Heart left ventricle (tissue), 16 donors: ENCODE measurements at regions not wholly inside any gene's neighbourhood (a gene's known extent, or its start where the extent isn't known, plus 50 kb on each side); places are given as distances from the start of the nearest gene placed in this dataset.

Experiments
- ATAC-seq, 4 donors: fragments of 200-7000 bp; cut with Tn5 transposase; one replicate each; pipeline ENCODE4 v1.9.1; 2020 to 2022; ENCODE audit warnings: moderate library complexity in 4 of 4, mild to moderate bottlenecking in 3 of 4, moderate number of reproducible peaks in 1 of 4
- DNase-seq, 5 donors: peaks; one replicate each; pipeline ENCODE4 v3.0.0-alpha.2; 2020
- H3K27ac ChIP-seq, 12 donors: fragments of 200-600 bp; sonication (generic) in 4 of 12; one replicate each; pipeline versions ENCODE4 v1.5.0 to v1.8.0; 2016 to 2022; ENCODE audit warnings: mild to moderate bottlenecking in 2 of 12
- H3K27me3 ChIP-seq, 9 donors: fragments of 200-600 bp; sonication (generic) in 2 of 9; one replicate each; pipeline versions ENCODE4 v1.5.1 to v1.8.0; 2016 to 2022; ENCODE audit warnings: mild to moderate bottlenecking in 3 of 9
- H3K36me3 ChIP-seq, 9 donors: fragments of 200-600 bp; sonication (generic) in 2 of 9; one replicate each; pipeline versions ENCODE4 v1.5.0 to v1.8.0; 2018 to 2022; ENCODE audit warnings: mild to moderate bottlenecking in 2 of 9
- H3K4me1 ChIP-seq, 12 donors: fragments of 200-600 bp; sonication (generic) in 4 of 12; one replicate each; pipeline versions ENCODE4 v1.5.0 to v1.8.0; 2016 to 2022; ENCODE audit warnings: mild to moderate bottlenecking in 3 of 12
- H3K4me3 ChIP-seq, 12 donors: fragments of 200-600 bp; sonication (generic) in 4 of 12; one replicate each; pipeline versions ENCODE4 v1.5.0 to v1.8.0; 2017 to 2022; ENCODE audit warnings: mild to moderate bottlenecking in 9 of 12, moderate library complexity in 4 of 12
- H3K9me3 ChIP-seq, 12 donors: fragments of 200-600 bp; sonication (generic) in 4 of 12; one replicate each; pipeline versions ENCODE4 v1.5.0 to v1.8.0; 2016 to 2022; ENCODE audit warnings: mild to moderate bottlenecking in 1 of 12
- CTCF ChIP-seq, 12 donors: fragments of 200-600 bp; sonication (generic) in 4 of 12; IDR thresholded peaks; one replicate each; pipeline versions ENCODE4 v1.5.0 to v1.8.0; 2018 to 2022; ENCODE audit warnings: antibody characterized with exemption in 12 of 12, mild to moderate bottlenecking in 5 of 12
- POLR2A ChIP-seq, 2 donors: fragments of 450-650 bp; IDR thresholded peaks; one replicate each; pipeline ENCODE4 v1.6.1; 2017; ENCODE audit warnings: antibody characterized with exemption in 2 of 2, mild to moderate bottlenecking in 2 of 2, moderate library complexity in 2 of 2
- WGBS, 4 donors: extraction: QIAGEN DNeasy Blood & Tissue Kit in 2 of 4; methylation state at CpG; one replicate each; pipeline versions ENCODE4 v1.1.5 to v1.1.7; 2013 to 2018; 5-methylcytosine and 5-hydroxymethylcytosine counted together
- intact Hi-C, 10 donors: fragments of 100-400 bp; cut with DNase I; formaldehyde crosslinking; loops; one replicate each; pipeline versions ENCODE4 v1.11.1 to v1.14.2; 2022
- donor health status: ischemic (EF 13 %, LVEDD 7.1; RV severe dilation, severe dysfunction).
- donor health status: healthy with polysubstance abuse.
- donor health status: DM: no; HTN: yes; CAD: no.
- donor health status: DM: no; HTN: no; CAD: no.
- donor health status: ischemic (EF 25% LVEDD 6.9; RV normal size, moderate dysfunction).
- donor health status: ischemic (EF 25% LVEDD 5.7; RV mildly dilated, moderate dysfunction).
- donor health status: healthy.
- donor health status: DM: yes; HTN: yes; CAD: no.
- donor health status: ischemic (EF 35%, LVEDD 5.7; RV mildly dilated, moderate dysfunction).
- donor health status: nonischemic (EF 11% LVEDD 7.7; RV severe dilation, severe dysfunction).
- donor health status: DM: yes; HTN: yes; CAD: no.
- donor health status: PGD.
- donor health status: ischemic (EF 29% LVEDD 5.4; RV normal size, mild dysfunction).
- donor health status: nonischemic (EF 23%, LVEDD 6.1; RV moderate dilation, normal function).

DNA sequence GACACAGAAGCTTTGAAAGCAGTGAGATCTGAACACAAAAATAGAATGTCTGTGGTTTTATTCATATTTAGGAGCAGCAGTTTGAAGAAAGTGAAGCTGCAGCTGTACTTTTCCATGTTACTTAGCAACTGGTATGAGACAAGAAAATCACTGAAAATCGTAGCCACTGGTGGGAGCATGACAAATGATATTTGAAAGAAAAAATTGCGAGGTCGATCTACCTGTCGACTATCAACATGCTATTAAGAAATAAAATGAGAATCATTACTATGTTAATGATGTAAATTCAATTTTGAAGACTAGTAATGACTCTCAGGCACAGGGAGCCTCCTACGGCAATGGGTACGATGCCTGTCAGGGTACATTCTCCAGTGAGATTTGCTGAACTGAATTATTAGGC, 436.4 kb downstream of the SLITRK5 start:
- Histone ChIP-seq H3K36me3 (no peaks in the 10 kb centered on the region), H3K4me1 (no peaks in the 10 kb centered on the region), H3K4me3 (no peak overlapping the region), H3K27ac (no peak overlapping the region), H3K9me3 (peaks cover 0 to under 1% (median 0%) of the 10 kb centered on the region in 12 donors), H3K27me3 (no peaks in the 10 kb centered on the region)
- 78 to 85% (median 83%) methylated on average over 6 of the region's 6 CpGs for WGBS, 4 donors
- DNase-seq = no peak
- TF ChIP-seq CTCF (IDR thresholded peaks at IDR 0.05) = no peak
- no peak for TF ChIP-seq POLR2A (IDR thresholded peaks at IDR 0.05)
- no peak for ATAC-seq
- intact Hi-C loops = loop anchor here in 1 of 10 donors (10.0 kb wide), 1 partner anchor 397 kb away; no protein-coding TSS in a partner anchor

DNA sequence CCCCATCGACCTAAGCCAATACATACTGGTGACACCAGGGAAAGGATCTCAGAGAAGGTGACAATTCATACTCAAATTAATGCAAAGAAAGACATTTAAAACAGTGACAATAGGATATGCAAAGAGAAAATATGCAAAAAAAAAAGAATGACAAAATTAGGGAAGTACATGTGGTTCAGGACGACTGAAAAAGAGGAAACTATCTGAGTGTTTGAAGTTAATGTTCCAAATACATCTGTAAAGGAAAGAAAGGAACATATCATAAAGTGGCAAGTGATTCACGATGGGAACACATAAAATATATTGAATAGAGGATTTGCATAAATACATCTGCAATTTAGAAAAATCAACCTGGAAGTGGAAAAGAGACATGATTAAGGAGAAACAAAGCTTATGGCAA, 441.4 kb downstream of the SLITRK5 start:
- Histone ChIP-seq H3K4me1 (no peaks in the 10 kb centered on the region), H3K27me3 (no peaks in the 10 kb centered on the region), H3K27ac (no peak overlapping the region), H3K36me3 (no peaks in the 10 kb centered on the region), H3K4me3 (no peak overlapping the region), H3K9me3 (no peaks in the 10 kb centered on the region)
- no peak for TF ChIP-seq POLR2A (IDR thresholded peaks at IDR 0.05)
- TF ChIP-seq CTCF (IDR thresholded peaks at IDR 0.05) = no peak
- intact Hi-C loops = no loop called here
- no peak for ATAC-seq
- WGBS, 4 donors = 46 to 50% (median 47%) methylated on average over 3 of the region's 3 CpGs
- no peak for DNase-seq

DNA sequence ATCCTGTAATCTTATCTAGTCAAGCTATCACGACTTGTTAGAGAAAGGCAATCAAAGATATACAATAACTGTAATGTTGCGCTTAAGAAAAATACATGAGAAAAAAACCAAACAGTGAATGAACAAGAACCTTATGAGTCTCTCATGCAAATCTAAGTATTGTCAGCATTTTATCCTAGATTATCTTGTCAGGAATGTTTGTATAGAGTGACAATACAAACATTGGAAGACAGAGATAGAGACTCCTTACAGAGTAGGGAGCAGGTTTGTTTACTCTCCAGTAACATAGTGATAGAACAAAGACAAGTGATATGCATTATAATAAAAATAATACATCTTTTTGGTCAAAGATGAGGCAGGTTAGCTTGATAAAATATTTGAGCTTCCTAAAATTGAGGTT, 444.8 kb downstream of the SLITRK5 start:
- 36 to 73% (median 50%) methylated on average over 2 of the region's 2 CpGs for WGBS, 4 donors

DNA sequence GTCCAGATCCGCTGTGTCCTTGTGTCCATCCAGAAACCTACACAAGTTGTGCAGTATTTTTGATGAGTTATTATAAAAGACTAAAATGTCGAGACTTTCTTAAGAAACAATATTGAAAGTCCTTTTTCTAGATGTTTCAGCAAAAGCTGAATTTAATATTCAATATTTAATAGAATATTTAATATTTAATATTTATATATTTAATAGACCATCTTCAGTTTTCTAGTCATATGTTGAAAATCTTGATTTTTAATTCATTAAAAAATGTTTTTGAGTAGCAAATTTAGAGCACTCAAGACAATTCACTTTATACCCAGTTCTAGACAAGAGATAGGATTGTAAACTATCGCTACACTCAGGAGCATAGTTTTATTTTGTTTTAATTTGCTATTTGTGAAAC, 447.8 kb downstream of the SLITRK5 start:
- H3K4me3 ChIP-seq = no peak overlapping the region
- no peak for ATAC-seq
- intact Hi-C loops = no loop called here
- peaks cover 0 to 8% (median 0%) of the 10 kb centered on the region in 12 donors for H3K9me3 ChIP-seq
- no peak overlapping the region for H3K27ac ChIP-seq
- DNase-seq = no peak
- TF ChIP-seq CTCF (IDR thresholded peaks at IDR 0.05) (no peak), POLR2A (IDR thresholded peaks at IDR 0.05) (no peak)
- 67 to 88% (median 76%) methylated on average over 3 of the region's 3 CpGs for WGBS, 4 donors
- H3K4me1 ChIP-seq = no peaks in the 10 kb centered on the region
- H3K27me3 ChIP-seq = no peaks in the 10 kb centered on the region
- no peaks in the 10 kb centered on the region for H3K36me3 ChIP-seq

More for the DNA sequence above, 444.8 kb downstream of the SLITRK5 start:
- ATAC-seq (no peak), DNase-seq (no peak)
- Histone ChIP-seq H3K27ac (no peak overlapping the region), H3K9me3 (no peaks in the 10 kb centered on the region), H3K27me3 (no peaks in the 10 kb centered on the region), H3K4me3 (no peak overlapping the region), H3K36me3 (no peaks in the 10 kb centered on the region), H3K4me1 (no peaks in the 10 kb centered on the region)
- intact Hi-C loops = no loop called here
- TF ChIP-seq POLR2A (IDR thresholded peaks at IDR 0.05) = no peak
- TF ChIP-seq CTCF (IDR thresholded peaks at IDR 0.05) = no peak
